Head of caudate nucleus (tissue), 42 donors: ENCODE measurements at regions not wholly inside any gene's neighbourhood (a gene's known extent, or its start where the extent isn't known, plus 50 kb on each side); places are given as distances from the start of the nearest gene placed in this dataset.

Experiments used
- DNase-seq, 42 donors: peaks; one replicate each; pipeline versions ENCODE4 v3.0.0 to v3.0.0-alpha.2; 2020 to 2021; ENCODE audit warnings: mixed read lengths in 7 of 42
- intact Hi-C: fragments of 100-400 bp; cut with DNase I; formaldehyde crosslinking; loops from one replicate; pipeline ENCODE4 v1.15.0; 2022

- intact Hi-C loops = no loop called here
Measured at GRCh38 chr16:85555719-85556455, 57.2 kb upstream of the GSE1 start.

GRCh38 chr16:85556456-85557082 is 56.6 kb upstream of the GSE1 start:
- intact Hi-C loops = no loop called here
- peak in 17 of 42 donors; percentile 19 to 55 (median 36) for DNase-seq

More at GRCh38 chr16:85555719-85556455, 57.2 kb upstream of the GSE1 start:
- peak in 8 of 42 donors; percentile 19 to 50 (median 37) for DNase-seq

GRCh38 chr16:85557083-85557970 is 55.8 kb upstream of the GSE1 start:
- peak in 25 of 42 donors; percentile 14 to 65 (median 42) for DNase-seq
- intact Hi-C loops = no loop called here

GRCh38 chr16:85557971-85558657 is 55.0 kb upstream of the GSE1 start:
- intact Hi-C loops = no loop called here
- DNase-seq = no peak

- no peak for DNase-seq
- intact Hi-C loops = no loop called here
Measured at GRCh38 chr16:85560932-85561247, 52.2 kb upstream of the GSE1 start.

- DNase-seq = no peak
- intact Hi-C loops = no loop called here
Measured at GRCh38 chr16:85561248-85562092, 51.7 kb upstream of the GSE1 start.

GRCh38 chr16:85562093-85562786 is 50.9 kb upstream of the GSE1 start:
- intact Hi-C loops = no loop called here
- no peak for DNase-seq

GRCh38 chr16:85563034-85563433 is 50.1 kb upstream of the GSE1 start:
- no peak for DNase-seq
- intact Hi-C loops = no loop called here
